ENCODE measurements at regions not wholly inside any gene's neighbourhood (a gene's known extent, or its start where the extent isn't known, plus 50 kb on each side); places are given as distances from the start of the nearest gene placed in this dataset.
"Not testable (repeated sequence)": the region's sequence is repeated elsewhere in the genome, so short reads cannot be mapped to it uniquely, and the experiment has no call there.

- H3K9me3 ChIP-seq (ENCODE audit: insufficient read depth, low read depth, low read length): peaks cover 10% of the 10 kb centered on the region
- WGBS: 91% methylated on average over 16 of the region's 17 CpGs
Observed at GRCh38 chr19:27806471-27807070, 1406.4 kb downstream of the UQCRFS1 start.

DNA sequence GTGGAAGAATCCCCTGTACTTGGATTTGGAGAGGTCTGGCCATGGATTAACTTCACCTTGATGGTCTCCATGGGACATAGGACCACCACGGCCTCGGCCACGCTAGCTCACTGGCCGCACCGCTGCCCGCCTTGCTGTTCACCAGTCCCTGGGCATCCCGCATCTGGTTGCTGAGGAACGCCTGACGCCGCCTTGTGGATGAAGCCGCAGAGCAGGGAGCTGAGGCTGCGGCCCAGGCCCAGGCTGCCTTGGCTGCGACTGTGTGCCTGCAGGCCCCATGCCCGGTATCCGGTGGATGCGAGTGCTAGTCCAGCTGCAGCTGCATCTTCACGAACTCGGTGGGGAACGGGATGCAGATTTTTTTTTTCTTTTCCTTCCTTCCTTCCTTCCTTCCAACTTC is 1407.1 kb downstream of the UQCRFS1 start:
- no peak overlapping the region for H3K9ac ChIP-seq (ENCODE audit: low read depth, low read length)
- no peak overlapping the region for H3K27ac ChIP-seq (ENCODE audit: low read depth, low read length)
- 97% methylated on average over 19 of the region's 19 CpGs for WGBS
- H3K9me3 ChIP-seq (ENCODE audit: insufficient read depth, low read depth, low read length): peaks cover 16% of the 10 kb centered on the region
- H3K36me3 ChIP-seq (ENCODE audit: insufficient read depth, low read length): peaks cover 11% of the 10 kb centered on the region; the same call in 1 of the 2 replicates
- no peaks in the 10 kb centered on the region for H3K4me1 ChIP-seq (ENCODE audit: insufficient read depth, low read length)
- H3K4me3 ChIP-seq (ENCODE audit: low read length): no peak overlapping the region
- no peaks in the 10 kb centered on the region for H3K27me3 ChIP-seq (ENCODE audit: insufficient read depth, low read length)

More at GRCh38 chr19:27806471-27807070, 1406.4 kb downstream of the UQCRFS1 start:
- Histone ChIP-seq H3K36me3 (ENCODE audit: insufficient read depth, low read length) (peaks cover 7% of the 10 kb centered on the region; the same call in 1 of the 2 replicates), H3K27ac (ENCODE audit: low read depth, low read length) (no peak overlapping the region), H3K4me3 (ENCODE audit: low read length) (no peak overlapping the region), H3K27me3 (ENCODE audit: insufficient read depth, low read length) (no peaks in the 10 kb centered on the region), H3K9ac (ENCODE audit: low read depth, low read length) (no peak overlapping the region), H3K4me1 (ENCODE audit: insufficient read depth, low read length) (no peaks in the 10 kb centered on the region)

- H3K4me1 ChIP-seq (ENCODE audit: insufficient read depth, low read length); H3K9ac ChIP-seq (ENCODE audit: low read depth, low read length); H3K27ac ChIP-seq (ENCODE audit: low read depth, low read length); H3K4me3 ChIP-seq (ENCODE audit: low read length); H3K27me3 ChIP-seq (ENCODE audit: insufficient read depth, low read length): not testable (repeated sequence)
- Histone ChIP-seq H3K36me3 (ENCODE audit: insufficient read depth, low read length) (peaks cover 28% of the 10 kb centered on the region), H3K9me3 (ENCODE audit: insufficient read depth, low read depth, low read length) (peaks cover 16% of the 10 kb centered on the region)
- WGBS: 40% methylated on average over 14 of the region's 15 CpGs
Observed at GRCh38 chr19:27802293-27802692, 1410.7 kb downstream of the UQCRFS1 start.

DNA sequence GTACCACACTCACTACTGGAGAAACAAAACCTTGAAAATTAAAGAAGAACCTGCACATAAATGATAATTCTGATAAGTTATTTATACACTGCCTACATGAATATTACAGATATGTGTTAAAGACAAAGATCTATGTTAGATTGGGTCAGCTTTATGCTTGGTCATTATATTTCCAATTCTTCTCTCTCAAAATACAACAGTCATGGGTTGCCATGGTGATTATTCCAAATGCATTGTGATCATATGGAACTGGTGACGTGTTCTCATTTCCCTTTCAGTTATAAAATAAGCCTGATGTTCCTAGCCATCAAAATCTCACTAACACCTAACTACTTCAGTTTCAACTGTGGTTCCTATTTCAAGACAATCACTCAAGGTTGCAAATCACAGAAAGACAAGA is 1416.4 kb downstream of the UQCRFS1 start:
- Histone ChIP-seq H3K4me1 (ENCODE audit: insufficient read depth, low read length) (no peaks in the 10 kb centered on the region), H3K4me3 (ENCODE audit: low read length) (no peak overlapping the region), H3K27me3 (ENCODE audit: insufficient read depth, low read length) (no peaks in the 10 kb centered on the region), H3K36me3 (ENCODE audit: insufficient read depth, low read length) (peaks cover 21% of the 10 kb centered on the region), H3K9ac (ENCODE audit: low read depth, low read length) (no peak overlapping the region), H3K9me3 (ENCODE audit: insufficient read depth, low read depth, low read length) (peaks cover 12% of the 10 kb centered on the region; the same call in 1 of the 2 replicates), H3K27ac (ENCODE audit: low read depth, low read length) (no peak overlapping the region)
- 100% methylated on average over 1 of the region's 1 CpG for WGBS

GRCh38 chr19:27796073-27796472 is 1416.9 kb downstream of the UQCRFS1 start:
- H3K27ac ChIP-seq (ENCODE audit: low read depth, low read length): no peak overlapping the region
- H3K9me3 ChIP-seq (ENCODE audit: insufficient read depth, low read depth, low read length): peaks cover 8% of the 10 kb centered on the region; the same call in 1 of the 2 replicates
- peaks cover 18% of the 10 kb centered on the region for H3K36me3 ChIP-seq (ENCODE audit: insufficient read depth, low read length)

GRCh38 chr19:27795369-27795768 is 1417.6 kb downstream of the UQCRFS1 start:
- peaks cover 15% of the 10 kb centered on the region for H3K36me3 ChIP-seq (ENCODE audit: insufficient read depth, low read length)
- no peaks in the 10 kb centered on the region for H3K4me1 ChIP-seq (ENCODE audit: insufficient read depth, low read length)
- H3K9me3 ChIP-seq (ENCODE audit: insufficient read depth, low read depth, low read length): peaks cover 4% of the 10 kb centered on the region; the same call in 1 of the 2 replicates
- WGBS: 91% methylated on average over 2 of the region's 2 CpGs
- no peak overlapping the region for H3K27ac ChIP-seq (ENCODE audit: low read depth, low read length)
- no peaks in the 10 kb centered on the region for H3K27me3 ChIP-seq (ENCODE audit: insufficient read depth, low read length)
- 0 out of 2 replicates have a peak overlapping the region, but pooled peaks have one; percentile 85 for H3K4me3 ChIP-seq (ENCODE audit: low read length)
- no peak overlapping the region for H3K9ac ChIP-seq (ENCODE audit: low read depth, low read length)

More at GRCh38 chr19:27796073-27796472, 1416.9 kb downstream of the UQCRFS1 start:
- Histone ChIP-seq H3K27me3 (ENCODE audit: insufficient read depth, low read length) (no peaks in the 10 kb centered on the region), H3K4me3 (ENCODE audit: low read length) (no peak overlapping the region), H3K4me1 (ENCODE audit: insufficient read depth, low read length) (no peaks in the 10 kb centered on the region), H3K9ac (ENCODE audit: low read depth, low read length) (no peak overlapping the region)
- 80% methylated on average over 1 of the region's 2 CpGs for whole genome bisulfite sequencing

DNA sequence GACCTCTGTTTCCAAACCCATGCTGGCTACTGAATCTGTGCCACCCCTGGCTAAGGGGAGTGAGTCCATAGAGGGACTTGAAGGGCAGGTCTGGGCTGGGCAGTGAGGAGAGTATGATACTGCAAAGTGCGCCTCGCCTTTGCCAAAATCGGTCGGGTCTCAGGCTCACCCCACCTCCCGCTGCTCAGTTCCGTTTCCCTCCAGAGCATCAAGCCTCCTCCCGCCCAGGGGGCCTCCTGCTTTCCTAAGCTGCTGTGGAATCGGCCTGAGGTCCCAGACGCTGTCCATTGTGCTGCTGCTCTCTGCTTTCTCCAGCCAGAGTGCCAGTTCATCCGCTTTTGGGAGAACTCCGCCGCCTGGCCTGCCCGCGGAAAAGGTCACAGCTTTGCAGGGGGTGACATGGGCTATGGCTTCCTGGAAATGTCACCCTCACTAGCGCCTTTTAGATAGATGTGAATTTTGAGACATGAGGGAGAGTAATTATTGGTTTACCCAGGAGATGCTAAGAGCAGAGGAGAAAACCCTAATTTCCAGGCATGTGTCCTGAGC is 1418.4 kb downstream of the UQCRFS1 start:
- Histone ChIP-seq H3K27me3 (ENCODE audit: insufficient read depth, low read length) (no peaks in the 10 kb centered on the region), H3K9me3 (ENCODE audit: insufficient read depth, low read depth, low read length) (peaks cover 4% of the 10 kb centered on the region; the same call in 1 of the 2 replicates), H3K36me3 (ENCODE audit: insufficient read depth, low read length) (peaks cover 15% of the 10 kb centered on the region), H3K4me3 (ENCODE audit: low read length) (peak overlapping the region; percentile 85), H3K4me1 (ENCODE audit: insufficient read depth, low read length) (no peaks in the 10 kb centered on the region), H3K27ac (ENCODE audit: low read depth, low read length) (peak overlapping the region; percentile 27; the same call in 1 of the 2 replicates), H3K9ac (ENCODE audit: low read depth, low read length) (peak overlapping the region; percentile 79)
- 12% methylated on average over 15 of the region's 15 CpGs for WGBS

GRCh38 chr19:27793644-27794493 is 1419.1 kb downstream of the UQCRFS1 start:
- Histone ChIP-seq H3K36me3 (ENCODE audit: insufficient read depth, low read length) (peaks cover 13% of the 10 kb centered on the region), H3K27ac (ENCODE audit: low read depth, low read length) (peak overlapping the region; percentile 79), H3K27me3 (ENCODE audit: insufficient read depth, low read length) (no peaks in the 10 kb centered on the region), H3K9me3 (ENCODE audit: insufficient read depth, low read depth, low read length) (peaks cover 2% of the 10 kb centered on the region; the same call in 1 of the 2 replicates), H3K9ac (ENCODE audit: low read depth, low read length) (peak overlapping the region; percentile 79), H3K4me3 (ENCODE audit: low read length) (peak overlapping the region; percentile 85), H3K4me1 (ENCODE audit: insufficient read depth, low read length) (no peaks in the 10 kb centered on the region)
- 1% methylated on average over 51 of the region's 51 CpGs for WGBS

DNA sequence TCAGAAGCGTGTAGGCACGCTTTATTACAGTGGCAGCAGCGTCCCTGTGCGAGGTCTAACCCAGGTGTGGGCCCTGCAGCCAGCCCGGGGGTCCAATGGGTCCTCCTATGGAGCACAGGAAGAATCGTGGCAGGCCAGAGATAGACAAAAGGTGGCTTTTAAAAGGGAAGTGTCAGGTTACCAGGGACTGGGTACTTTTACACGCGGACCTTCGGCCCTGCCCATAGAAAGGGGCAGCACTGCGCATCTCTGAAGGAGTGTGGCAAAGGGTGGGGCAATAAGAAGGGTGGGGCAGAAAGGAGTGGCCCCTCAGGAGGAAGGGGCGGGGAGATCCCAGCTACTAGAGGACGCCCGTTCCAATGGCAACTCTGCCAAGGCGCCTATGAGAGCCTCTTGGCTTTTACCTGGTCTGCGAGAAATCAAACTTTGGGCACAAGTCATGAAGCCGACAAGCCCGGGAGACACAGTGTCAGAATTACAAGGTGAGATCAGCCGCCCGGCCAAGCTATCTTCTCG is 1419.8 kb downstream of the UQCRFS1 start:
- peaks cover 8% of the 10 kb centered on the region for H3K36me3 ChIP-seq (ENCODE audit: insufficient read depth, low read length)
- 1% methylated on average over 20 of the region's 20 CpGs for WGBS
- H3K27ac ChIP-seq (ENCODE audit: low read depth, low read length): peak overlapping the region; percentile 79
- peak overlapping the region; percentile 85 for H3K4me3 ChIP-seq (ENCODE audit: low read length)
- no peaks in the 10 kb centered on the region for H3K4me1 ChIP-seq (ENCODE audit: insufficient read depth, low read length)
- no peaks in the 10 kb centered on the region for H3K27me3 ChIP-seq (ENCODE audit: insufficient read depth, low read length)
- no peaks in the 10 kb centered on the region for H3K9me3 ChIP-seq (ENCODE audit: insufficient read depth, low read depth, low read length)
- peak overlapping the region; percentile 79 for H3K9ac ChIP-seq (ENCODE audit: low read depth, low read length)

- Histone ChIP-seq H3K27ac (ENCODE audit: low read depth, low read length) (peak overlapping the region; percentile 34), H3K9ac (ENCODE audit: low read depth, low read length) (peak overlapping the region; percentile 75), H3K27me3 (ENCODE audit: insufficient read depth, low read length) (no peaks in the 10 kb centered on the region), H3K4me1 (ENCODE audit: insufficient read depth, low read length) (no peaks in the 10 kb centered on the region), H3K36me3 (ENCODE audit: insufficient read depth, low read length) (peaks cover 3% of the 10 kb centered on the region), H3K9me3 (ENCODE audit: insufficient read depth, low read depth, low read length) (no peaks in the 10 kb centered on the region), H3K4me3 (ENCODE audit: low read length) (peak overlapping the region; percentile 85)
- WGBS: 15% methylated on average over 6 of the region's 6 CpGs
Observed at GRCh38 chr19:27792576-27793127, 1420.3 kb downstream of the UQCRFS1 start.
